ENCODE measurements at regions not wholly inside any gene's neighbourhood (a gene's known extent, or its start where the extent isn't known, plus 50 kb on each side); places are given as distances from the start of the nearest gene placed in this dataset.
A peak's percentile ranks its signal among the peaks of the same experiment; 100 is the strongest.

DNA sequence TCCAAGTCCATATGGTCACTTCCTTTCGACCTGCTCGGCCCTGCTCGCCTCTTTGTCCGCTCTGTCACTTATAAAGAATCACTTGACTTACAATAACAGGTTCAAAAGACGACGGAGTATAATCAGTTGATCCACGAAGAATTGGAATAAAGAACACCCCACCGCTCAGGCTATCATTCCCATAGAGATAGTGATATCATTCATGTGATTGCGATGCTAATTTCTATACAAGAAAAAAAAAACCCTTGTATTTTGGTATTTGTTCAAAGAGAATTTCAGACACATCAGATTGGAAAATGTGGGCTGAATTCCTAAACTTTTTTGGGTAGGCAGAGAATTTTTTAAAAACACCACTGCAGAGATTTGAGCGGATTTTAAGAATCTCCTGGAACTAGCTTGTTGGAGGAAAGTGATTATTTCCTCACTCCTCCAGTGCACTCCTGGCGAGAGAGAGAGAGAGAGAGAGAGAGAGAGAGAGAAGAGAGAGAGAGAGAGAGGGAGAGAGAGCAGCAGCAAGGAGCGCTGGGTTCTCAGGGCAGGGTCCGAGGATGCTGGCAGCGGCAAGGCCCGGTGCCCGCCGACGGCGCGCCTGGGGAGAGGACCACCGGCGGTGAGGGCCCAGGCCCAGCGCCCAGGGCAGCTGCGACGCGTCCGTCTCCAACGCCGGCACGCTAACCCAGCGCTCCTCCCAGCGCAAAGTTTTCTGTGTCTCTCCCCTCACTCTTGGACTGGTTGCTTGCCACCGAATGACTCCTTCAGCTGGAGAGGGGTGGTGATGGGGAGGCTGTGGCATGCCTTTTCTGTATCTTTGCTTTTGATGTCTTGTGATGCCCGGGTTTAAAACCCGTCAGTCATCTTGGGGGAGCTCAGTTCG is 149.0 kb upstream of the ZNF536 start:
- no peak for ATAC-seq (ENCODE audit: poor library complexity)
- DNase-seq: no peak
- intact Hi-C loops (cut with DNase I): loop anchor here (10.0 kb wide), 1 partner anchor 432 kb away; no protein-coding TSS in a partner anchor

DNA sequence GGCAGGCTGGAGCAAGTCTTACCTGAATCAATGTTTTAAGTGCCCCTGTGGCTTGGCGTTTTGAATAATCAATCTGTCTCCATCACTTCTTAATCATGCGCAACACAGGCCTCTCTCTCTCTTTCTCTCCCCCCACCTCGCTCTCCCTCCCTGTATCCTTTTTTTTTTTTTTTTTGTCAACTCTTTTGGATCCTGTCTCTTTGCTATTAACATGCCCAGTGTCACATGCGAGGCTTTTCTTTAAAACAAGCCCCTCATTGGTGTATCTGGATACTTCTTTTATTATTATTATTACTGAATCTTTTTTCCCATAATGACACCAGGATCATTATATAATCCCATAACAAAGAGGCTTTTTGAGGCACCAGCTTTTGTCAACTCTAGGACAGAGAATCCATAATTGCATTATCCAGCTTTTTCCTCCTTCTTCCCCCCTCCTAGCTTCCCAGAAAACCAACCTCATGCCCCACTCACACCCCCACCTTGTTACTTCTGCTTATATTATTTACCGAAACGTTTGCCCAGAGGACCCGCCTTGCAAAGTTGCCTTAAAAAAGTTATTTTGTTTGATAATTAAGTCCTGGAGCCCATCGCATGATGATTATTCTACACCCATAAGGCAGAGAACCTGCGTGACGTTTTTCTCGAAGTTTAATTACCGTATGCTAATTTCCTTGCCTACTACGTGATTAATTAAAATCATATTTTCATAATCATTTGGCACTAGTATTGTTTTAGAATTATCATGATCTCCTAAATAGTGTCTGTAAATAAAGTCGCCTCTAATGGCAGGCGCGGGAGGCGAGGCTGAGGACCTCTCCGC is 148.1 kb upstream of the ZNF536 start:
- intact Hi-C loops (cut with DNase I): loop anchor here (10.0 kb wide), 1 partner anchor 431 kb away; no protein-coding TSS in a partner anchor
- ATAC-seq (ENCODE audit: poor library complexity): no peak

DNA sequence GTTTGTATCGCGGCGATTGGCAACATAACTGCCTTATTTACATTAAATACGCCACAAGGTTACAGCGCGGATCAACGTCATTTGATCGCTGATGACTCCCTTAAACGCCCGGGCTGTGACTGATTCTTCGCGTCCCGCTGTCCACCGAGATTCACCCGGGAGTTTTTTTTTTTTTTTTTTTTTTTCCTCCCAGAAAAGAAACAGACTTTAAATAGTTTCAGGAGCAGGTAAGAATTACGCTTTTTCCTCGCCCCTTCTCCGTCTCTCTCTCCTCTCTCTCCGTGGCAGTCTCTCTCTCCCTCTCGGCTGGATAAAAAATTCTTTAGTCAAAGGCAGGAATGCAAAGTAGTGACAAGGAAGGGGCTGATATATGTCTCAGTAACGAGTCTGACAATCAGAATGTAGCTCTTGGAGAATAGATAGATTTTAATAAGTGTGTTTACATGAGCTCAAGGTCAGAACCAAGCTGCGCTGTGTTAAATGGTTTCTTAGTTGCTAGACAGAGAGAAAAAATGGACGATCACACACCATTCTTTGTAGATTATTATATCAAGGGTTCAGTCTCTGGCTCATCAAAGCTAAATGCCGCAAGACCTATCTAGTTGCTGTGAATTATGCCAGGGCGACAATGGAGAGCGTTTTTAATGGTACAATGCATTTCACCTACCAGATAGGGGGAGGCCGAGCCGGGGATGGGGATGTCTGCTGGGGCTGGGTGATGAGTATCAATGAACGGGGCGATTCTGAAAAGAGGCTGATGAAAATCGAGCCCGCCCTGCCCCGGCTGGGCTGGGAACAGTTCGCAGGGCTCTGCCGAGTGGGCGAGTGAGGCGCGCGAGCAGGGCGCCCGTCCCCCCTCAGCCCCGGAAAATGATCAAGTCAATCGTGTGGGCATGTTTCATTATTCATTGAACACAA is 147.2 kb upstream of the ZNF536 start:
- intact Hi-C loops (cut with DNase I): loop anchor here (5.0 to 10.0 kb wide), 2 partner anchors 182 to 430 kb away; no protein-coding TSS in a partner anchor
- no peak for DNase-seq
- ATAC-seq (ENCODE audit: poor library complexity): no peak

More for the DNA sequence above, 148.1 kb upstream of the ZNF536 start:
- DNase-seq: no peak

DNA sequence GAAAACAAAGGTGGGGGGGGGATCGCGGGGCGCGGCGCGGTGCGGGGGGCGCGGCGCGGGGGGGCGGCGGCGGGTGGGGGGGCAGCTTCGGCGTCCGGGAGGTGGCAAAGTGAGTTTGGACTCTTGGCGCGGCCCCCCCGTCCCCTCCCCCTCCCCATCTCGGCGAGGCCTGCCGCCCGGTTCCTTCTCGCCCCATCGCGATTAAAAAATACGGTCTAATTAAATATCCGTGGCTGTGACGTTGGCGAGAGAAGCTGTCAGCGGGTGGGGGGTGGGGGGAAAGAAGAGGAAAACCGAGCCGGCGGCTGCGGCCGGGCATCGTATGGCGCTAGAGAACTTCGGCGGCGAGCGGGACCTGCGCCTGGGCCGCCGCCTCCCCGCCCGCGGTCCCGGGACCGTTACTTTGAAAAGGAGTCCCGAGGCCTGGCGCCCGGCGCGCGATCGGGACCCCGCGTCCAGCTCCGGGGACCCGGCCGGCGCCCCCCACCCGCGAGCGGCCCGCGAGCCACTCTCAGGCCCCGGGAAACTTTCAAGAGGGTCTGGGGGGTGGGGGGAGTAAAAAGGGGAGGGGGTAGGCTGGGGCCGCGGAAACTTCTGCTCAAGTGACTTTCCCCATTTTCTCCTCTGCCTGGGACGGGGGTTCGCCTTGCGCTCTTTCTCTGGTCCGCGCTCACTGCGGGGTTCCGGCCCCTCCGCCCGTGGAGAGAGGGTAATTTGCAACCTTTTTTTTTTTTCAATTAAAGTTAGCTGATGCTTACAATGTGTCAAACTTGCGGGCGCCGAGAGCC is 146.3 kb upstream of the ZNF536 start:
- intact Hi-C loops (cut with DNase I): loop anchor here (5.0 to 10.0 kb wide), 2 partner anchors 181 to 429 kb away; no protein-coding TSS in a partner anchor
- no peak for ATAC-seq (ENCODE audit: poor library complexity)

DNA sequence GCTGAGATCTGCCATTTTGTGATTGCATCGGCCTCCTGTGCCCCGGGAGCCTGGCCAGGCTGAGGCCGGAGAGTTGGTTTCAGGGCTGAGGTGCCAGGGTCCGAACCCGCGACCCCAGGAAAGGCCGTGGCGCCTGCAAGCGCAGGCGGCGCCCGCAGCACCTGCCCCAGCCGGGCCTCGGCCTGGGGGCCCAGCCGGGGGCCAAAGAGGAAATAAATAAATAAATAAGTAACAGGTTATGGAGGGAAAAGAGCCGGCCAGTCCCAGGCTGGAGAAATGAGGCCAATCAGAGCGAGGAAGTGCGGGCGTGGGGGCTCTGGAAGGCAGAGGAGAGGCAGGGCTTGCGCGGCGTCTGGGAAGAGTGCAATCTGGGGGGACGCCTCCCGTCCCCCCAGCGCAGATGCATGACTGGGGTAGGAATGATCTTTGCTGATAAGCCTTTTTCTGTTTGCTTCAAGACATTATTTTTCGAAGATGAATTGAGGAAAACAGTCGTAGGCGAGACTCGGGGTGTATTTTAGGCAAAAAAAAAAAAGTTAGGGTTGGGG is 145.6 kb upstream of the ZNF536 start:
- ATAC-seq (ENCODE audit: poor library complexity) (peak; percentile 24), DNase-seq (no peak)
- intact Hi-C loops (cut with DNase I): loop anchor here (5.0 to 10.0 kb wide), 2 partner anchors 181 to 428 kb away; no protein-coding TSS in a partner anchor

More for the DNA sequence above, 146.3 kb upstream of the ZNF536 start:
- DNase-seq: no peak

DNA sequence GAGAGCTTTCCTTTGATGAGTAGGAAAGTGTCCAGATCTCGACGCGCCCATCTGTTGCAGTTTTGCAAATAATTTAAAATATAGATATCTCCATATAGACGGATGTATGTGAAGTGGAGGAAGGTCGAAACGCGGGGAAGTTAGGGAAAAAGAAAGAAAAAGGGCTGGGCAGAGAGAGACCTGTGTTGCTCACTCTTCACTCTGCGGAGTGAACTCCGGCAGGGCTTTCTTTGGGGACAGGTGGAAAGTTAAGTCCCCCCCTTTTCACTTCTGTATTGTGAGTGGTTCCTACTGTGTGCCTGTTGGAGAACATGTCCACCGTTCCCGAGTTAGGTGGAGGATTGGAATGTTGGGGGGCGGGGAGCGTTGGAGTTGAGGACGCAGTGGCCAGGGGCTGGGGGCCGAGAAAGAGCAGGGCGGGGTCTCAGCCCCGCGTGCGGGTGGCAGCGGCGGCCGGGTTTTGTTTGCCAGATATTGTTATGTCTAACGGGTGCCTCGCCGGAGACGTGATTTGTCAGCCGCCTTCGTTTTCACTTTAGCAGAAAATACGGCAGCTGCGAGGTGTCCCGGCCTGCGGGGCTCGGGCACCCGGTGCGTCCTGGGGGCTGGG is 145.1 kb upstream of the ZNF536 start:
- DNase-seq (no peak), ATAC-seq (ENCODE audit: poor library complexity) (peak; percentile 13)
- intact Hi-C loops (cut with DNase I): loop anchor here (5.0 to 10.0 kb wide), 2 partner anchors 180 to 428 kb away; no protein-coding TSS in a partner anchor

DNA sequence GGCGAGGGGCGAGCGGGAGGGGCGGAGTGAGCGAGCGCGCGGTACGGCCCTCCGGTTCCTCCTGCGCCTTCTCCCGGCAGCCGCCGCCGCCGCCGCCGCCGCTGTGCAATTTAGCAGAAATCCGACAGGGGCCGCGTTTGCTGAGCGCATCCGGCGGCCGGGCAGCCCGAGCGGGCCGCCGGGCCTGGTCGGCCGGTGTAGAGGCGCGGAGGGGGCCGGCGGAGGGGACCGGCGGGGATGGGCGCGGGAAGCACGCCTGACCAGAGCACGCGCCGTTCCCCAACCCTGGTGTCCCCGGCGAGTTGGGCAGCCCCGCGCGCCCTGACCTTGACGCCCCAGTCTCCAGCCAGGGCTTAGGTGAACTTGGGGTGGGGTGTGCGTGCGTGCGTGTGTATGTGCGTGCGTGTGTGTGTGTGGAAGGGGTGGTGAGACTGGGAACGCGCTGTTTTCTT is 144.5 kb upstream of the ZNF536 start:
- DNase-seq (peak; percentile 75), ATAC-seq (ENCODE audit: poor library complexity) (peak; percentile 77)
- intact Hi-C loops (cut with DNase I): loop anchor here (5.0 to 10.0 kb wide), 2 partner anchors 180 to 427 kb away; no protein-coding TSS in a partner anchor

DNA sequence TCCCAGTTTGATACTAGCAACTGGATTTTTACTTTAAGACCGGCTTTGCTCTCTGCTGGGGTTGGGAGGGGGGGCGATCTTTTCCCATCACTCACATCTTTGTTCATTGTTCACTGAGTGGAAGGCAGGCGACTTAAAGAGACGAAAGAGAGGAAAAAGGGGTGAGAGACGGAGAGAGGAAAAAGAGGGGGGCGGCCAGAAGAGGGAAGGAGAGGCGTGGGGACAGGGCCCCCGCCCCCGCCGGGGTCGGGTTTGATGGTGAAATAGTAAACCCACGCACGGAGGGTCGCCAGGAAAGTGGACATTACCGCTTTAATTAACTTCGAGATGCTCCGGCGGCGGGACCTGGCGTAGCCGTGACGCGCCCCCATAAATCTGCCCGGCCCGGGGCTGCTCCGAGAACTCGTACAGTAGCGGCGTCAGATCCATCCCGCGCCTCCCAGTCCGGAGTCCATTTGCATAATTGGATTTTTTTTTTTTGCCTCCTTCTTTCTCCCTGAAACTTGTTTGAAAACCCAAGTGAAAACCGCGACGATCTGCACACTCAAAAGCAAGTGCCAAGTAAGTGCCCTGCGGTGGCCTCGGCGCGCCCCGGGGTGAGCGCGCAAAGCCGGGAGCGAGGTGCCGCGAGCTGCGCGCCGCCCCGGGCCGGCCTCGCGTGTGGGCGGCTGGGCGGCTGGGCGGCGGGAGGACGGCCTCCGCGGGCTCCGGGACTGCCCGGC is 143.9 kb upstream of the ZNF536 start:
- intact Hi-C loops (cut with DNase I): loop anchor here (5.0 to 10.0 kb wide), 2 partner anchors 179 to 427 kb away; no protein-coding TSS in a partner anchor
- no peak for DNase-seq
- ATAC-seq (ENCODE audit: poor library complexity): peak; percentile 38

DNA sequence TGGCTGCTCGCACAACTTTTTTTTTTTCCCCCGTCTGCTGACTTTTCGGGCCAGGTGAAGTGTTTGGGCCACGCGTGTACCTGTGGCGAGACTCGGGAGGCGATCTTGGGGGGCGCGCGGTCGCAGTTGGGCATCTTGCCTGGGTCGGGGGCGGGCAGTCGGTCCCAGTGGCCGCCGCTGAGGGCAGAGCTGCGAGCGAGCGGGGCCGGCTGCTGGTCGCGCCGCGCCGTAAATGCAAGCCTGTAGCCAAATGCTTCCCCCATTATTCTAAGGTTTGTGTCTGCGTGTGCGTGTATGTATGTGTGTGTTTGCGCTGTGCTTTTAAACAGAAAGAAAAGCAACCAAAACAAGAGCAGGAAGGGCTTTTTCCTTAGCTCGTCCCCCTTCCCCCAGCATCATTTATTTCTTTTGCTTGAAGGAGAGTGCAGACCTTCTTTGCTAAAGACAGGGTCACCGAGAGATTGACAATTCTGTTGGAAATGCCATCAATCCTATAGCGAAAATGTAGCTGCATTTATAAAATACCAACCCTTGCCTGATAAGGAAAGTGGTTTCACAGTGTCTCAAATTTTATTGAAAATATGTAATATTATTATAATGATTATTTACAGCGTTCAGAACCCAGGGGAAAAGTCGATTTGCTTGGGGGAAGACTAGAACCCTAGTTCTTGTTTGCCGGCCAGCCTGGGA is 143.2 kb upstream of the ZNF536 start:
- intact Hi-C loops (cut with DNase I): loop anchor here (5.0 to 10.0 kb wide), 2 partner anchors 178 to 426 kb away; no protein-coding TSS in a partner anchor
- no peak for DNase-seq
- peak; percentile 19 for ATAC-seq (ENCODE audit: poor library complexity)

DNA sequence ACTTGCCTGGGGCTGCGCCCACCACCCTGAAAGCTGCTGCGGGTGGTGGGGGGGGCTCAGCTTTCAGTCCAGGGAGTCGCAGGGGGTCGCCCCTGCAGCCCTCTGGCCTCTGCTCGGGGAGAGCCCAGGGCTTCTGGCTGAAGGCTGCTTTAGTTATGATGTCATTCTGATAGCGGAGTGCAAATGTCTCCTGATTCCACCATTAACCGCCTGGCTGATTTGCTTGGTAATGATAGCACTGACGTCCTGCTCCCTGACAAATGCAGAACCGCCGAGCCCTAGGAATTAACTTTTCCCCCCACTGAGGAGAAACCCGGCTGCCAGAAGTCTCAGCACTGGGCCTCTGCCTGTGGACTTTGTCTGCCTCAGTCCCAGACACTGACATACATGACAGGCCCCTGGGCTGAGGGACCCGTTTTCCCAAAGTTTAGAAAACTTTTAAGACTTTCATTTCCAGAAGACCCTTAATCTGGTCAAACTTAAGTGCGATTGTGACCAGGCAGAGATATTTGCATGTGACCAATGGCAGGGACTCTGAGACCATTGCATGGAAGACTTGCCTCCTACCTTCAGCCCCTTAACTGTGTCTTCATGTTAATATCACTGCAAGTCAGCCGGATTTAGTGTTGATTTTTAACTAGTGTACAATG is 142.5 kb upstream of the ZNF536 start:
- ATAC-seq (ENCODE audit: poor library complexity) (peak; percentile 27), DNase-seq (no peak)
- intact Hi-C loops (cut with DNase I): loop anchor here (5.0 to 10.0 kb wide), 2 partner anchors 178 to 425 kb away; no protein-coding TSS in a partner anchor

DNA sequence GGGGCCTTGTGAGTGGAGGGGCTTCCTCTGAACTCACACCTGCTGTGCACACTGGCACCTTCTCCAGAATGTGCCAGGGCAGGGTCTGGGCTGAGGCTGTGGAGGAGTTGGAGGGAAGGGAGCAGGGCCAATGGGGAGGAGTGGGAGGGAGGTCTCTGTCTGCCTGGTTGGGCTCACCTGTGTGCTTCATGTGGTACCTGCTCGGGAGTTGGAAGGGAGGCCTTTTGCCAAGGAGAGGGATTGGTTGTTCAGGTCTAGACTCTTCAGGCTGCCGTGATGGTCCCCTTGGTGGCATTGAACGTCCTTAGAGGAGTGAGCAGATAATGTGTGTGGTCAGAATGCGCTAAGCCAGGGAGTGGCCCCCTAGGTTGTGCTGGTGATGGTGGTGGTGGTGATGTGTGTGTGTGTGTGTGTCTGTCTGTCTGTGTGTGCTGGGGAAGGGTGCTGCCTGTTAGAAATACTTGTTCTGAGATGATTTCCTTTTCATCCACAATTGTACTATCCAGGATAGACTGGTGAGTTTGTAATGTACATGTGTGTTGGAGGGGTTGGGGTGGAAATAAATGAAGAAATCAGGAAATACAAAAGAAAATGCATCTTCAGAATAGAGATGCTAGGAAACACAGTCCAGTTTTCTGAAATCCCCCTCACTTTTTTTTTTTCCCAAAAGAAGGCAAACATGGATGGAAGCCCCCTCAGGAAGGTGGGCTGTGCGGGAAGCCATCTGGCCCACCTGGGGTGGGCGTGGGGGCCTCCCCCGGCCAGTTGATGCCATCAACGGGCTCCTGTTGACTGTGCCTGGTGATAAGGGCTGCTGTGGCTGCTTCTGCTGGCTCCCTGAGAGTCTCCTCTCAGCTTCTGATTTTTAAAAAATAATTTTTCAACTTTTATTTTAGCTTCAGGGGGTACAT is 140.5 kb upstream of the ZNF536 start:
- intact Hi-C loops (cut with DNase I): no loop called here
- DNase-seq (no peak), ATAC-seq (ENCODE audit: poor library complexity) (no peak)

DNA sequence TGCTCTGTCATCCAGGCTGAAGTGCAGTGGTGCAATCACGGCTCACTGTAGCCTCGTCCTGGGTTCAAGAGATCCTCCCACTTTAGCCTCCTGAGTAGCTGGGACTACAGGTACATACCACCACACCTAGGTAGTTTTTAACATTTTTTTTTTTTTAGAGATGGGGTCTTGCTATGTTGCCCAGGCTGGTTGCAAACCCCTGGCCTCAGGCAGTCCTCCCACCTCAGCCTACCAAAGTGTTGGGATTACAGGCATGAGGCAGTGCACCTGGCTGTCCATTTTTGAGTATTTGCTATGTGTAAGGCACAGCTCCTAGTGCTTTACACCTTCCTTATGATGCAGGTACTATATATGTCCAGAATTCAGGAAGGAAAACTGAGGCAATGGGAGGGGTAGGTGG is 138.8 kb upstream of the ZNF536 start:
- intact Hi-C loops (cut with DNase I): no loop called here
- DNase-seq (no peak), ATAC-seq (ENCODE audit: poor library complexity) (no peak)

DNA sequence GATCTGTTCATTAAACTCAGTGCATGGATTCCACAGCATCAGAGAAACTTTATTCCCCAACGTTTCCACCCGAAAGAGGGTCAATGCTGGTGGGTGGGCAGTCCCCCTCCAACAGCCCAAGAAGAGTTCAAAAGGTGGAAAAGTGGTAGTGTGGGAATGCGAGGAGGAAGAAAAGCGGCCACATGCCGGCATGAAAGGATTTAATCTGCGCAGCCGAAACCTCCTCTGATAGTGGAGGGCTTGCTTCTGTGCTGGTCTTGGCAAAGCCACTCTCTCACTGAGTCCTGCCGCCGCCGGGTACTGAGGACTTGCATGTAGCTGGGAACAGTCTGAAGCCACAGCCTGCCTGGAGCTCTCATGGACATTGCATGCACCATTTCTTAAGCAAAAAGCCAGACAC is 136.2 kb upstream of the ZNF536 start:
- DNase-seq (no peak), ATAC-seq (ENCODE audit: poor library complexity) (peak; percentile 76)
- intact Hi-C loops (cut with DNase I): no loop called here

DNA sequence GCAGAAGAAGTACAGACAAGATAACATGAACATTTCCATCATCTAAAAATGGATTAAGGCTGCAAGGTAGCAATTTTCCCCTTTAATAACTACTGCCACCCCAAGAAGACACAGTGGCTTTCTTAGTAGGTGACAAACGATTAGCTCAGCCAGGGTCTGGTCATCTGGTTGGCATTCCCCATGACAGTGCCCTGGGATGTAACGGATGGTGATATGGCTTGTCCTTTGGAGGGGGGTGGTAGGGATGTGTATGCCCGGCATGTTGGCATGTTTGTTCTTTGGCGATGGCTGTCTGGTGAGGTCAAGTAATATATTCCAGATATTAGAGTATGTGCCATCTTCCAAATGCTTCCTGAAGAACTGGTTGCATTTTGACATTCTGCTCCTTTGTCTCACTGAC is 135.6 kb upstream of the ZNF536 start:
- DNase-seq (no peak), ATAC-seq (ENCODE audit: poor library complexity) (peak; percentile 35)
- intact Hi-C loops (cut with DNase I): no loop called here
